ENCODE measurements at regions not wholly inside any gene's neighbourhood (a gene's known extent, or its start where the extent isn't known, plus 50 kb on each side); places are given as distances from the start of the nearest gene placed in this dataset.
"Not testable (repeated sequence)": the region's sequence is repeated elsewhere in the genome, so short reads cannot be mapped to it uniquely, and the experiment has no call there.

- not testable (repeated sequence) for DNase-seq (ENCODE audit: low read depth)
Measured at GRCh38 chr5:17034992-17035391, 98.9 kb upstream of the MYO10 start.

DNA sequence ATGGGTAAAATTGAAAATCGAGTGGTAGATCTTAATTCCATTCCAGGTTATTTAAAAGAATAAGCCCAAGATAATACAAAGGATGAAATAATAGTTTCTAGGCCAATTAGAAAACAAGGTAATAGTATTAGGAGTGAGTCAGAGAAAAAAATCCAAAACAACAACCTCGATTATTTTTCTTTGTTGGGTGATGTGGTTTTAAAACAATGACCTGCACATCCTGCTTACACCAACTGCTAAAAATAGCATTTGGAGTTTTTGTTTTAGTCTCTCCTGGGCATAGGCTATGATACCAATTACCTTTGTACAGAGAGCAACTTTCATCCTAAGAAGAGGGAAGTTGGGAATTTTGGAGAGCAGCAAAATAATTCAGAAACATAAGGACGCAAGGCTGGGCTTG lies 101.7 kb upstream of the MYO10 start:
- DNase-seq (ENCODE audit: low read depth): no peak

DNA sequence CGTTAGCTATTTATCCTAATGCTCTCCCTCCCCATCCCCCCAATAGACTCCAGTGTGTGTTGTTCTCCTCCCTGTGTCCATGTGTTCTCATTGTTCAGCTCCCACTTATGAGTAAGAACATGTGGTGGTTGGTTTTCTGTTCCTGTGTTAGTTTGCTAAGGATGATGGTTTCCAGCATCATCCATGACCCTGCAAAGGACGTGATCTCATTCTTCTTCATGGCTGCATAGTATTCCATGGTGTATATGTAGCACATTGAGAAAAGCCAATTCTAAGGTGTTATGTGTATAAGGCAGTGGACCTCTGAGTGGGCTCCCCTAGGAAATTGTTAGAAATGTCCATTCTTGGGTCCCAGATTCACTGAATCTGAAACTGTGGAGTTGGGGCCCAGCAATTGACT lies 103.1 kb upstream of the MYO10 start:
- DNase-seq (ENCODE audit: low read depth): no peak

- DNase-seq (ENCODE audit: low read depth): no peak
Measured at GRCh38 chr5:17042041-17042440, 106.0 kb upstream of the MYO10 start.

DNA sequence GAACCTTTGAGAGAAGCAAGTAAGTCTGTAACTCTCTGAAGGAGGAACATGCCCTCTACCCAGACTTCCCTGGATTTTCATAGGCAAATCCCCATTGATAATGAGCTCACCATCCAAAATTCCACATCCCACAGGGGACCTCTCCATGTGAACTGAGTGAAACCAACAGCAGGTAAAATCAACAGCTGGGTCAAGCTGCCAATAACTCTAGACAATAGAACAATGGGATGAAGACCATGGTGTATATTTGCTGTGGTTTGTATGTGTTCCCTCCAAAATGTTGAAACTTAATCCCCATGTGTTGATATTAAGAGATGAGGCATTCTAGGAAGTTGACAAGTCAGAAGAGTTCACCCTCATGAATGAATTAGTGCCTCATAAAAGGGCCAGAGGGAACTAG lies 110.2 kb upstream of the MYO10 start:
- DNase-seq (ENCODE audit: low read depth): no peak

DNA sequence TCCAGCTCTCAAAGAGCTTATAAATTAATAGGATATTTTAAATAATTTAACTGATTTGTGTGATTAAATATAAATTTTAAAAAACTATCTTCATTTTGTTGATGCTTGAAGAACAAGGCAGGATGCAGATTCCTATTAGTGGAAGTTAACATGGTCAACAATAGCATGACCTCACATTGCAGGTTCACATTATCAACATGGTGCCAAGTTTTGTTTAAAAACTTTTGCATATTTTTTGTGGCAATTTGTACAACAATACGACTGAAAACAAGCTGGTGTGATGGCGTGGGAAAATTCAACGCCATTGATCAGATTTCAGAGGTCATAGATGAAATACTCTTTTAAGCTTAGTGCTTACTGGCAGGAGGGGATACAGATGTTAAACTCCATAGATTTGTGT lies 114.1 kb upstream of the MYO10 start:
- DNase-seq (ENCODE audit: low read depth): no peak

GRCh38 chr5:17054911-17055310 lies 118.8 kb upstream of the MYO10 start:
- no peak for DNase-seq (ENCODE audit: low read depth)

DNA sequence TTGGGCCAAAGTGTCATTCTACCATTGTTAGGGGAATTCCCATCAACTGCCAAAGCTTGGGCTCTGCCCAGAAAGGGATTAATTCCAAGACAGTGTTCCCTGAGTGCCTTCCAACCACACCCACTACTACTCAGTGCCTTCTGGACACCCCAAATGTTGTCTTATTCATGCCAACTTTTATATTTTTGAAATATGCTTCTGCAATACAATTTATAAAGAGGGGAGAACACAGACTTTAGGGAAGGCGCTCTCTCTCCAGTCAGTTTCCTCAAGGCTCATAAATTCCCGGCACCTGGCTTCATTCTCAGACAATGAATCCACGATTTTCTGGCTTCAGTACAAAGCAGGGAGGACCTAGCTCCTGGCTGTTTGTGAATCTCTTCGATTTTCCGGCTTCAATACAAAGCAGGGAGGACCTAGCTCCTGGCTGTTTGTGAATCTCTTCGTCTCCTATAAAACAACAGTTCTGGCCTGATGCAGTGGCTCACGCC lies 120.1 kb upstream of the MYO10 start:
- no peak for DNase-seq (ENCODE audit: low read depth)

DNA sequence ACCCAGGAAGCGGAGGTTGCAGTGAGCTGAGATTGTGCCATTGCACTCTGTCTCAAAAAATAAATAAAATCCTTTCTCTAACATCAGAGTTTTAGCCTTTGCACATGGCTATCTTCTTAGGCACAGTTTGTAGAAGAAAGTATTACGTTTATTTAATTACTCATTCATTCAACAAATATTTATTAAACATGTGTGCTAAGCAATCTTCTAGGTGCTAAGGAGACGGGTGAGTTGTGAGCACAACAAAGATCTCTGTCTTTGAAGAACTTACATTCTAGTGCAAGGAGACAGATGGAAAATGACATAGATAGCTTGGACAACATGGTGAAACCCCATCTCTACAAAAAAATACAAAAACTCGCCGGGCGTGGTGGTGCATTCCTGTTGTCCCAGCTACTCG lies 122.3 kb upstream of the MYO10 start:
- no peak for DNase-seq (ENCODE audit: low read depth)

DNA sequence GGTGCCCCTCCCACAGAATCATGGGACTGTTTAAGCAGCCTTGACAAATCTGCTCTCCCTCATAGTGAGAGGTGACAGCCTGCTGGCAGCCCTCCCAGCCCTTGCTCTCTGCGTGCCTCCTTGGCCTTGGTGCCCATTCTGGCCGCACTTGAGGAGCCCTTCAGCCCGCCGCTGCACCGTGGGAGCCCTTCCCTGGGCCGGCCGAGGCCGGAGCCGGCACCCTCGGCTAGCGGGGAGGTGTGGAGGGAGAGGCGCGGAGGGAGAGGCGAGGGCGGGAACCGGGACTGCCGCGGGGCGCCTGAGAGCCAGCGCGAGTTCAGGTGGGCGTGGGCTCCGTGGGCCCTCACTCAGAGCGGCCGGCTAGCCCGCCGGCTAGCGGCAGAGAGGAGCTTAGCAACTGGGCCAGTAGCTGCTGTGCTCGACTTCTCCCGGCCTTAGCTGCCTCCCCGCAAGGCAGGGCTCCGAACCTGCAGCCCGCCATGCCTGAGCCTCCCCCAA lies 125.9 kb upstream of the MYO10 start:
- DNase-seq (ENCODE audit: low read depth): no peak

GRCh38 chr5:17062741-17063140 lies 126.7 kb upstream of the MYO10 start:
- DNase-seq (ENCODE audit: low read depth): not testable (repeated sequence)

GRCh38 chr5:17064241-17064640 lies 128.2 kb upstream of the MYO10 start:
- no peak for DNase-seq (ENCODE audit: low read depth)

- DNase-seq (ENCODE audit: low read depth): no peak
Measured at GRCh38 chr5:17065458-17065857, 129.4 kb upstream of the MYO10 start.

- not testable (repeated sequence) for DNase-seq (ENCODE audit: low read depth)
Measured at GRCh38 chr5:17066026-17066425, 129.9 kb upstream of the MYO10 start.

DNA sequence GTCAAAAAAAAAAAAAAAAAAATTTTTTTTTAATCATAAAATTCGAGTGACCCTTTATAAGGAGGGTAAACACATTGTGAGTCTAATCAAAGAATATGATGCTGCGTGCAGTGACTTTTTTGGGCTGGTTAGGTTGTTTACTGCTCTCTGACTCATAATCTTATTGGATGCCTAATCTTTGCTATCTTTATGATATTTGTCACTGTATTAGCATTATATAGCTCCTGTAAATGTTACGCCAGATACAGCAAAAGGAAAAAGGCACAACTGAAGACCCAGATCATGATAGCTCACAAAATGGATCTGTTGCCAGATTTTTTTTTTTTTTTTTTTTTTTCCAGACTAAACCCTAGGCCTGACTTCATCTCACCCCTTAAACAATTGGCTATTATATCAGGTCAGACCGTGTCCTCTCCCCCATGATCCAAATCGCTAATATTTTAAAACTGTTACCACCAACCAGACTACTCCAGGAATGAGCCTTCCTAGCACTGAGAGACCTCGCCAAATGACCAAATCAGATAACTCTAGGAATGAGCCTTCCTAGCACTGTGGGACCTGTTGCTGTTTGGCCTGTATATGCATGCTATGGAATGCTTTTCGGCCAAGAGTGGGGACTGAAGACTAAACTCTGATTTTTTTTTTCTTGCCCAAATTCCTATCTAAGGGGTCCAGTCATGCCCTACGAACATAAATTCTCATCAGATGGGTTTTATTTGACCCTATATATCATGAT lies 131.7 kb upstream of the MYO10 start:
- DNase-seq (ENCODE audit: low read depth): no peak

- no peak for DNase-seq (ENCODE audit: low read depth)
Measured at GRCh38 chr5:17069995-17070511, 134.0 kb upstream of the MYO10 start.

GRCh38 chr5:17070647-17071046 lies 134.6 kb upstream of the MYO10 start:
- no peak for DNase-seq (ENCODE audit: low read depth)

DNA sequence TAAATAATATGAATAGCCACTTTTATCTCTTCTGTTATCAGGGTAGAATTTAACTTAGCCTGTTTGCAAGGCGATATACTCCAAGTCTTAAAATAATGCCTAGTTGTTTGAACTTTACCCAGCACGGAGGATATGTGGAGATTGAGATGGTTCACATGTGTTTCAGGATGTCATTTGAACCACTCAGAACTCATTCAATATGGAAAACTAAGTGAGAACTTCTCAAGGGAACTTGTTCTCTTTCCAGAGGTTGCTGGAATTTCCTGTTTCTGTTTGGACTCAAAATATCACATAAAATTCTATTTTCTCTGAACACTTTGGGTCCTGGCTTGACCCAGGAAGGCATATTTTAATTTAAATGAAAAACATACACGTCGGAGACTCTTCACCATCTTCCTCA lies 139.1 kb upstream of the MYO10 start:
- no peak for DNase-seq (ENCODE audit: low read depth)

DNA sequence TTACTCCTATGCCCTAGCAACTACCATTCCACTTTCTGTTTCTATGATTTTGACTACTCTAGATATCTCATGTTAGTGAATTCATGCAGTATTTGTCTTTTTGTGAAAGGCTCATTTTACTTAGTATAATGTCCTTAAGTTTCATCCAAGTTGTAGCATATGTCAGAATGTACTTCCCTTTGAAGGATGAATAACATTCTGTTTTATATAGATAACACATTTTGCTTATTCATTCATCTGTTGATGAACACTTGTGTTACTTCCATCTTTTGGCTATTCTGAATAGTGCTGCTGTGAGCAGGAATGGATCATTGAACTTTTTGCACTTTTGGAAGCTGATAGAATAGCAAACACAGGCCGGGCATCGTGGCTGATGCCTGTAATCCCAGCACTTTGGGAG lies 140.2 kb upstream of the MYO10 start:
- no peak for DNase-seq (ENCODE audit: low read depth)

- DNase-seq (ENCODE audit: low read depth): no peak
Measured at GRCh38 chr5:17077440-17078233, 139.8 kb upstream of the BASP1 start.

- DNase-seq (ENCODE audit: low read depth): no peak
Measured at GRCh38 chr5:17079562-17079961, 137.9 kb upstream of the BASP1 start.

- no peak for DNase-seq (ENCODE audit: low read depth)
Measured at GRCh38 chr5:17080361-17080760, 137.1 kb upstream of the BASP1 start.

DNA sequence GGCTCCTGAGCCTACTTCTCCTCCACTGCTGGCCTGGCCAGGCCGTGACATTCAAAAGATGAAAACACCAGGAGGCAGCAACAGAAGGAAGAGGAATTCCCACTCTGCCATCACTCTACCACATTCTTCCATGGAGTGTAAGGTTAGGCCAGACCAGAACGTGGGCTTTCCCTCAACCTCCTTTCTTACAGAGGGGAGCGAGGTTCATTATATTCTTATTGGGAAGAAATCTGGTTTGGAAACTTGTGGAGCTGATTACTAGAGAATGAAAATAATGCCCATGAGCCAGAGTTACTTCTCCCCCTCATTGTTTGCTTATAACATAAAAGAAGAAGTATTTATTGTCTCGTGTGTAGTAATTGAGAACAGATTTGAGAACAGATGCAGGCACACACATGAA lies 136.3 kb upstream of the BASP1 start:
- DNase-seq (ENCODE audit: low read depth): no peak

Data from forelimb muscle (tissue), 1 donor.